Endodermal cell (in vitro differentiated cells): ENCODE measurements at regions not wholly inside any gene's neighbourhood (a gene's known extent, or its start where the extent isn't known, plus 50 kb on each side); places are given as distances from the start of the nearest gene placed in this dataset.

Source experiments
- DNase-seq: peaks from one replicate; pipeline ENCODE4 v3.0.0-alpha.2; 2017
- H3K27ac ChIP-seq: 2 replicates; pipeline ENCODE4 v1.5.1; 2013; ENCODE audit warnings: mild to moderate bottlenecking, low read depth, low read length, moderate library complexity
- H3K27me3 ChIP-seq: 2 replicates; pipeline ENCODE4 v1.6.1; 2013; ENCODE audit warnings: mild to moderate bottlenecking, low read length, moderate library complexity; ENCODE audit not compliant: insufficient read depth, control insufficient read depth, poor library complexity, severe bottlenecking
- H3K36me3 ChIP-seq: 2 replicates; pipeline ENCODE4 v1.7.0; 2013; ENCODE audit warnings: mild to moderate bottlenecking, low read length, moderate library complexity; ENCODE audit not compliant: control insufficient read depth, insufficient read depth
- H3K4me1 ChIP-seq: one replicate; pipeline ENCODE4 v1.7.0; 2013; ENCODE audit warnings: low read length; ENCODE audit not compliant: control insufficient read depth, insufficient read depth
- H3K4me3 ChIP-seq: 2 replicates; pipeline ENCODE4 v1.5.1; 2013; ENCODE audit warnings: mild to moderate bottlenecking, low read length, moderate library complexity
- H3K9ac ChIP-seq: 2 replicates; pipeline ENCODE4 v1.6.1; 2013; ENCODE audit warnings: mild to moderate bottlenecking, low read length, moderate library complexity; ENCODE audit not compliant: poor library complexity, severe bottlenecking; ENCODE audit errors: extremely low read depth
- H3K9me3 ChIP-seq: 2 replicates; pipeline ENCODE4 v1.6.1; 2013; ENCODE audit warnings: mild to moderate bottlenecking, low read length, moderate library complexity; ENCODE audit not compliant: control insufficient read depth
- H3K27ac Mint-ChIP-seq: 2 replicates; pipeline ENCODE4 v1.8.0; 2020; ENCODE audit warnings: mixed read lengths
- H3K27me3 Mint-ChIP-seq: 2 replicates; pipeline ENCODE4 v1.8.0; 2021; ENCODE audit warnings: mild to moderate bottlenecking, mixed read lengths; ENCODE audit not compliant: insufficient read depth
- H3K36me3 Mint-ChIP-seq: 2 replicates; pipeline ENCODE4 v1.8.0; 2020; ENCODE audit warnings: low read depth, mixed read lengths
- H3K4me1 Mint-ChIP-seq: 2 replicates; pipeline ENCODE4 v1.8.0; 2020; ENCODE audit warnings: mixed read lengths
- H3K4me3 Mint-ChIP-seq: 2 replicates; pipeline ENCODE4 v1.8.0; 2020; ENCODE audit warnings: mild to moderate bottlenecking, moderate library complexity, mixed read lengths
- H3K9me3 Mint-ChIP-seq: 2 replicates; pipeline ENCODE4 v1.8.0; 2020; ENCODE audit warnings: mild to moderate bottlenecking, mixed read lengths
- CTCF ChIP-seq: fragments of 200-600 bp; sonication (generic); conservative IDR thresholded peaks from 2 replicates; pipeline ENCODE4 v1.5.0; 2021; ENCODE audit warnings: antibody characterized with exemption, mild to moderate bottlenecking
- WGBS, 2 experiments: methylation state at CpG; one replicate each; pipeline versions ENCODE4 v1.1.5 to v1.1.7; 2013; ENCODE audit warnings: missing lambda C conversion rate in 2 of 2, mixed read lengths in 1 of 2; ENCODE audit not compliant: insufficient coverage in 1 of 2, insufficient read length in 1 of 2; 5-methylcytosine and 5-hydroxymethylcytosine counted together

DNA sequence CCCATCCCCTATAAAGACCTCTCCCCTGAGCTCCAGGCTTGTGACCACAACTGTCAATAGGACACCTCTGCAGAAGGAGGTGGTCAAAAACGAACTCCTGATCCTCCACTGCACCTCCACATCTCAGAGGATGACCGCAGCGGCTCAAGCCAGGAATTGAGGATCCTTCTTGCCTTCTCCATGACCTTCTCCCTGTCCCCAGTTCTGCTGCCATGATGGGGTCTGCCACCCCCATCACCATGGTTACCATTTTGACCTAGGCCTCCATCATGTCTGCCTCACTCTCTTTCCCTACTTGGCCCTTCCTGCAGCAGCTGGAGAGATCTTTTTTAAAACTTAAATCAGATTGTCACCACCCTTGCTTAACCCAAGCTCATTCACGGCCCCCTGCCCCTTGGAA, 81.3 kb upstream of the LINGO1 start:
- no peak overlapping the region for H3K4me3 Mint-ChIP-seq
- no peak overlapping the region for H3K4me3 ChIP-seq
- H3K27ac ChIP-seq, result no peak overlapping the region
- H3K9me3 Mint-ChIP-seq, result no peaks in the 10 kb centered on the region
- TF ChIP-seq CTCF, result no peak
- H3K27me3 Mint-ChIP-seq, result no peaks in the 10 kb centered on the region
- no peaks in the 10 kb centered on the region for H3K36me3 ChIP-seq
- no peak overlapping the region for H3K27ac Mint-ChIP-seq
- 78 to 90% methylated on average over 3 to 4 of the region's 4 CpGs for WGBS, 2 experiments
- no peak for DNase-seq
- no peaks in the 10 kb centered on the region for H3K4me1 ChIP-seq
- no peaks in the 10 kb centered on the region for H3K9me3 ChIP-seq
- no peaks in the 10 kb centered on the region for H3K27me3 ChIP-seq
- H3K9ac ChIP-seq, result no peak overlapping the region
- peaks cover 17% of the 10 kb centered on the region for H3K4me1 Mint-ChIP-seq
- no peaks in the 10 kb centered on the region for H3K36me3 Mint-ChIP-seq

GRCh38 chr15:77713281-77713680, 80.6 kb upstream of the LINGO1 start:
- Histone ChIP-seq H3K27me3 (no peaks in the 10 kb centered on the region), H3K4me3 (no peak overlapping the region), H3K9ac (no peak overlapping the region), H3K9me3 (no peaks in the 10 kb centered on the region), H3K36me3 (no peaks in the 10 kb centered on the region), H3K4me1 (no peaks in the 10 kb centered on the region), H3K27ac (no peak overlapping the region)
- H3K27me3 Mint-ChIP-seq, result no peaks in the 10 kb centered on the region
- peaks cover 17% of the 10 kb centered on the region for H3K4me1 Mint-ChIP-seq
- H3K36me3 Mint-ChIP-seq, result no peaks in the 10 kb centered on the region
- no peak overlapping the region for H3K4me3 Mint-ChIP-seq
- H3K9me3 Mint-ChIP-seq, result no peaks in the 10 kb centered on the region
- TF ChIP-seq CTCF, result no peak
- H3K27ac Mint-ChIP-seq, result no peak overlapping the region
- DNase-seq, result no peak
- 96 to 100% methylated on average over 2 to 8 of the region's 10 CpGs for WGBS, 2 experiments

- Mint-ChIP-seq H3K36me3 (no peaks in the 10 kb centered on the region), H3K27me3 (no peaks in the 10 kb centered on the region), H3K27ac (no peak overlapping the region), H3K4me1 (peaks cover 17% of the 10 kb centered on the region), H3K9me3 (no peaks in the 10 kb centered on the region), H3K4me3 (no peak overlapping the region)
- H3K27me3 ChIP-seq, result no peaks in the 10 kb centered on the region
- H3K4me1 ChIP-seq, result no peaks in the 10 kb centered on the region
- WGBS, 2 experiments, result 75 to 100% methylated on average over 2 to 4 of the region's 4 CpGs
- H3K27ac ChIP-seq, result no peak overlapping the region
- no peaks in the 10 kb centered on the region for H3K36me3 ChIP-seq
- peak; percentile 37 for TF ChIP-seq CTCF
- H3K9me3 ChIP-seq, result no peaks in the 10 kb centered on the region
- no peak overlapping the region for H3K4me3 ChIP-seq
- no peak overlapping the region for H3K9ac ChIP-seq
- no peak for DNase-seq
These were observed 79.7 kb upstream of the LINGO1 start for GRCh38 chr15:77712438-77712837.
